ENCODE measurements at regions not wholly inside any gene's neighbourhood (a gene's known extent, or its start where the extent isn't known, plus 50 kb on each side); places are given as distances from the start of the nearest gene placed in this dataset.

GRCh38 chr10:36474456-36474855, 650.9 kb upstream of the ANKRD30A start:
- TF ChIP-seq CTCF (IDR thresholded peaks at IDR 0.05; ENCODE audit: insufficient read depth, low read depth, low read length, missing control alignments), result no peak
- no peak overlapping the region for H3K4me3 ChIP-seq (ENCODE audit: low read depth, low read length)
- DNase-seq (ENCODE audit: low read depth), result no peak

GRCh38 chr10:36473122-36473521, 652.3 kb upstream of the ANKRD30A start:
- no peak for TF ChIP-seq CTCF (IDR thresholded peaks at IDR 0.05; ENCODE audit: insufficient read depth, low read depth, low read length, missing control alignments)
- H3K4me3 ChIP-seq (ENCODE audit: low read depth, low read length), result no peak overlapping the region
- no peak for DNase-seq (ENCODE audit: low read depth)

- no peak overlapping the region for H3K4me3 ChIP-seq (ENCODE audit: low read depth, low read length)
- no peak for TF ChIP-seq CTCF (IDR thresholded peaks at IDR 0.05; ENCODE audit: insufficient read depth, low read depth, low read length, missing control alignments)
- no peak for DNase-seq (ENCODE audit: low read depth)
Measured at GRCh38 chr10:36469585-36469984, 655.8 kb upstream of the ANKRD30A start.

- DNase-seq (ENCODE audit: low read depth), result no peak
- no peak overlapping the region for H3K4me3 ChIP-seq (ENCODE audit: low read depth, low read length)
- no peak for TF ChIP-seq CTCF (IDR thresholded peaks at IDR 0.05; ENCODE audit: insufficient read depth, low read depth, low read length, missing control alignments)
Measured at GRCh38 chr10:36468620-36469019, 656.8 kb upstream of the ANKRD30A start.

- H3K4me3 ChIP-seq (ENCODE audit: low read depth, low read length), result no peak overlapping the region
- DNase-seq (ENCODE audit: low read depth), result no peak
- no peak for TF ChIP-seq CTCF (IDR thresholded peaks at IDR 0.05; ENCODE audit: insufficient read depth, low read depth, low read length, missing control alignments)
Measured at GRCh38 chr10:36465604-36466379, 659.6 kb upstream of the ANKRD30A start.

GRCh38 chr10:36464291-36464690, 661.1 kb upstream of the ANKRD30A start:
- H3K4me3 ChIP-seq (ENCODE audit: low read depth, low read length), result no peak overlapping the region
- DNase-seq (ENCODE audit: low read depth), result no peak
- TF ChIP-seq CTCF (IDR thresholded peaks at IDR 0.05; ENCODE audit: insufficient read depth, low read depth, low read length, missing control alignments), result no peak

- no peak for TF ChIP-seq CTCF (IDR thresholded peaks at IDR 0.05; ENCODE audit: insufficient read depth, low read depth, low read length, missing control alignments)
- DNase-seq (ENCODE audit: low read depth), result no peak
- H3K4me3 ChIP-seq (ENCODE audit: low read depth, low read length), result no peak overlapping the region
Measured at GRCh38 chr10:36463390-36463789, 662.0 kb upstream of the ANKRD30A start.
